Motor neuron (in vitro differentiated cells): ENCODE measurements at regions not wholly inside any gene's neighbourhood (a gene's known extent, or its start where the extent isn't known, plus 50 kb on each side); places are given as distances from the start of the nearest gene placed in this dataset.

Source experiments
- ATAC-seq, 8 experiments: fragments of 200-7000 bp; cut with Tn5 transposase; replicated peaks in 6 of 8; 2 replicates each; pipeline ENCODE4 v1.8.0; 2021; ENCODE audit warnings: mild to moderate bottlenecking in 8 of 8, moderate library complexity in 8 of 8
- H3K27ac ChIP-seq, 2 donors: fragments of 250-450 bp; sonication (Bioruptor Pico); 2 replicates each; pipeline ENCODE4 v1.9.0; 2021; ENCODE audit warnings: antibody characterized with exemption in 2 of 2, mild to moderate bottlenecking in 2 of 2, moderate library complexity in 1 of 2
- H3K4me1 ChIP-seq, 2 donors: fragments of 250-450 bp; sonication (Bioruptor Pico); replicated peaks in 1 of 2; 2 replicates each; pipeline ENCODE4 v1.6.1; 2021; ENCODE audit warnings: antibody characterized with exemption in 2 of 2, mild to moderate bottlenecking in 2 of 2, moderate library complexity in 1 of 2
- H3K4me3 ChIP-seq, 5 donors: fragments of 250-450 bp; sonication (Bioruptor Pico); 2 replicates each; pipeline ENCODE4 v1.9.0; 2021; ENCODE audit warnings: antibody characterized with exemption in 5 of 5, mild to moderate bottlenecking in 5 of 5, moderate library complexity in 4 of 5
- WGBS, 10 experiments: fragments of 450-650 bp; shearing (Covaris generic); methylation state at CpG; one replicate each; pipeline ENCODE4 v1.0.0; 2022; 5-methylcytosine and 5-hydroxymethylcytosine counted together
- in situ Hi-C, 9 experiments: fragments of 400-800 bp; cut with MboI; loops; one replicate each; pipeline ENCODE4 v1.15.0; 2021; ENCODE audit warnings: low sequenced_read_pairs in 9 of 9, low pct_unique_long_range_greater_than_20kb in 2 of 9; ENCODE audit not compliant: unreplicated experiment in 9 of 9

- H3K27ac ChIP-seq, result no peak overlapping the region
- H3K4me1 ChIP-seq, result peaks cover 19 to 20% of the 10 kb centered on the region in 2 donors
- in situ Hi-C loops, result loop anchor here in 1 of 9 experiments (25.0 kb wide), 1 partner anchor 141 kb away; no protein-coding TSS in a partner anchor
- WGBS, 10 experiments, result 9 to 66% (median 45%) methylated on average over 1 to 4 of the region's 4 CpGs; no CpG with 5 or more reads in 1 of the 10 experiments
- ATAC-seq, result peak in 2 of 8 experiments; percentile 63 to 75
- no peak overlapping the region for H3K4me3 ChIP-seq
Measured at GRCh38 chr9:89978185-89978584, 373.4 kb downstream of the GADD45G start.

- H3K4me3 ChIP-seq, result no peak overlapping the region
- no peak overlapping the region for H3K27ac ChIP-seq
- WGBS, 10 experiments, result 5 to 69% (median 57%) methylated on average over 1 to 5 of the region's 5 CpGs; no CpG with 5 or more reads in 2 of the 10 experiments
- ATAC-seq, result peak in 3 of 8 experiments; percentile 44 to 64 (median 51)
- H3K4me1 ChIP-seq, result peaks cover 19 to 20% of the 10 kb centered on the region in 2 donors
- in situ Hi-C loops, result loop anchor here in 1 of 9 experiments (25.0 kb wide), 1 partner anchor 143 kb away; no protein-coding TSS in a partner anchor
Measured at GRCh38 chr9:89980600-89980999, 375.8 kb downstream of the GADD45G start.

- Histone ChIP-seq H3K4me3 (no peak overlapping the region), H3K4me1 (peaks cover 19 to 20% of the 10 kb centered on the region in 2 donors), H3K27ac (no peak overlapping the region)
- no peak for ATAC-seq
- WGBS, 10 experiments, result 37 to 83% (median 72%) methylated on average over 2 to 3 of the region's 3 CpGs; no CpG with 5 or more reads in 7 of the 10 experiments
- in situ Hi-C loops, result loop anchor here in 1 of 9 experiments (25.0 kb wide), 1 partner anchor 145 kb away; no protein-coding TSS in a partner anchor
Measured at GRCh38 chr9:89982016-89982415, 377.2 kb downstream of the GADD45G start.

GRCh38 chr9:89983411-89983810 lies 378.6 kb downstream of the GADD45G start:
- no peak for ATAC-seq
- in situ Hi-C loops, result loop anchor here in 1 of 9 experiments (25.0 kb wide), 1 partner anchor 146 kb away; no protein-coding TSS in a partner anchor
- peaks cover 19 to 20% of the 10 kb centered on the region in 2 donors for H3K4me1 ChIP-seq
- H3K27ac ChIP-seq, result no peak overlapping the region
- no peak overlapping the region for H3K4me3 ChIP-seq
- 19 to 100% (median 53%) methylated on average over 1 to 3 of the region's 3 CpGs; no CpG with 5 or more reads in 1 of the 10 experiments for WGBS, 10 experiments

GRCh38 chr9:89984214-89984613 lies 379.4 kb downstream of the GADD45G start:
- in situ Hi-C loops, result loop anchor here in 1 of 9 experiments (25.0 kb wide), 1 partner anchor 147 kb away; no protein-coding TSS in a partner anchor

GRCh38 chr9:89985068-89985467 lies 380.3 kb downstream of the GADD45G start:
- in situ Hi-C loops, result loop anchor here in 1 of 9 experiments (25.0 kb wide), 1 partner anchor 148 kb away; no protein-coding TSS in a partner anchor
- ATAC-seq, result no peak
- WGBS, 10 experiments, result 60 to 100% (median 83%) methylated on average over 1 to 2 of the region's 2 CpGs; no CpG with 5 or more reads in 5 of the 10 experiments
- Histone ChIP-seq H3K4me3 (no peak overlapping the region), H3K4me1 (peaks cover 17 to 18% of the 10 kb centered on the region in 2 donors), H3K27ac (no peak overlapping the region)

More at GRCh38 chr9:89984214-89984613, 379.4 kb downstream of the GADD45G start:
- peak in 7 of 8 experiments; percentile 43 to 98 (median 82) for ATAC-seq
- Histone ChIP-seq H3K4me1 (peaks cover 19 to 20% of the 10 kb centered on the region in 2 donors), H3K4me3 (no peak overlapping the region), H3K27ac (no peak overlapping the region)
- WGBS, 10 experiments, result 0 to 54% (median 36%) methylated on average over 1 of the region's 1 CpG; no CpG with 5 or more reads in 3 of the 10 experiments

- no peak for ATAC-seq
- Histone ChIP-seq H3K4me3 (no peak overlapping the region), H3K4me1 (peaks cover 5 to 7% of the 10 kb centered on the region in 2 donors), H3K27ac (no peak overlapping the region)
- in situ Hi-C loops, result loop anchor here in 1 of 9 experiments (25.0 kb wide), 1 partner anchor 149 kb away; no protein-coding TSS in a partner anchor
- WGBS, 10 experiments, result 80 to 100% (median 91%) methylated on average over 1 to 2 of the region's 2 CpGs; no CpG with 5 or more reads in 5 of the 10 experiments
Measured at GRCh38 chr9:89986190-89986589, 381.4 kb downstream of the GADD45G start.

- Histone ChIP-seq H3K4me1 (peaks cover 0 to 4% of the 10 kb centered on the region in 2 donors), H3K4me3 (no peak overlapping the region), H3K27ac (no peak overlapping the region)
- no peak for ATAC-seq
- 0 to 100% (median 71%) methylated on average over 1 of the region's 1 CpG; no CpG with 5 or more reads in 3 of the 10 experiments for WGBS, 10 experiments
- in situ Hi-C loops, result loop anchor here in 1 of 9 experiments (25.0 kb wide), 1 partner anchor 151 kb away; no protein-coding TSS in a partner anchor
Measured at GRCh38 chr9:89988458-89988857, 383.6 kb downstream of the GADD45G start.

GRCh38 chr9:89991204-89991790 lies 386.5 kb downstream of the GADD45G start:
- 50 to 87% (median 76%) methylated on average over 1 to 7 of the region's 7 CpGs; no CpG with 5 or more reads in 6 of the 10 experiments for WGBS, 10 experiments
- Histone ChIP-seq H3K4me1 (peaks cover 23 to 30% of the 10 kb centered on the region in 2 donors), H3K27ac (no peak overlapping the region), H3K4me3 (no peak overlapping the region)
- in situ Hi-C loops, result loop anchor here in 1 of 9 experiments (25.0 kb wide), 1 partner anchor 154 kb away; no protein-coding TSS in a partner anchor
- no peak for ATAC-seq

- H3K4me1 ChIP-seq, result peaks cover 23 to 30% of the 10 kb centered on the region in 2 donors
- 60 to 100% (median 83%) methylated on average over 1 to 10 of the region's 16 CpGs; no CpG with 5 or more reads in 2 of the 10 experiments for WGBS, 10 experiments
- in situ Hi-C loops, result loop anchor here in 1 of 9 experiments (25.0 kb wide), 1 partner anchor 155 kb away; no protein-coding TSS in a partner anchor
- ATAC-seq, result peak in 2 of 8 experiments; percentile 39 to 43
- H3K4me3 ChIP-seq, result no peak overlapping the region
- no peak overlapping the region for H3K27ac ChIP-seq
Measured at GRCh38 chr9:89992326-89993198, 387.8 kb downstream of the GADD45G start.

- ATAC-seq, result peak in 7 of 8 experiments; percentile 16 to 47 (median 36)
- H3K4me3 ChIP-seq, result no peak overlapping the region
- WGBS, 10 experiments, result 11 to 67% (median 45%) methylated on average over 1 to 3 of the region's 5 CpGs; no CpG with 5 or more reads in 5 of the 10 experiments
- in situ Hi-C loops, result loop anchor here in 1 of 9 experiments (25.0 kb wide), 1 partner anchor 157 kb away; no protein-coding TSS in a partner anchor
- peaks cover 23 to 30% of the 10 kb centered on the region in 2 donors for H3K4me1 ChIP-seq
- H3K27ac ChIP-seq, result no peak overlapping the region
Measured at GRCh38 chr9:89993678-89994630, 389.1 kb downstream of the GADD45G start.
